WI38 (cell line): ENCODE measurements at regions not wholly inside any gene's neighbourhood (a gene's known extent, or its start where the extent isn't known, plus 50 kb on each side); places are given as distances from the start of the nearest gene placed in this dataset.

Experiments used
- H3K4me3 ChIP-seq: 2 replicates; pipeline ENCODE4 v1.5.1; 2011; ENCODE audit warnings: low read depth, mild to moderate bottlenecking, control low read depth, low read length
- CTCF ChIP-seq: IDR thresholded peaks from 2 replicates; pipeline ENCODE4 v1.5.1; 2012; ENCODE audit warnings: low read depth, mild to moderate bottlenecking, control low read depth, low read length

- H3K4me3 ChIP-seq: no peak overlapping the region
- TF ChIP-seq CTCF: no peak
These were observed 526.7 kb upstream of the TRPC7 start for GRCh38 chr5:136892000-136892399.

DNA sequence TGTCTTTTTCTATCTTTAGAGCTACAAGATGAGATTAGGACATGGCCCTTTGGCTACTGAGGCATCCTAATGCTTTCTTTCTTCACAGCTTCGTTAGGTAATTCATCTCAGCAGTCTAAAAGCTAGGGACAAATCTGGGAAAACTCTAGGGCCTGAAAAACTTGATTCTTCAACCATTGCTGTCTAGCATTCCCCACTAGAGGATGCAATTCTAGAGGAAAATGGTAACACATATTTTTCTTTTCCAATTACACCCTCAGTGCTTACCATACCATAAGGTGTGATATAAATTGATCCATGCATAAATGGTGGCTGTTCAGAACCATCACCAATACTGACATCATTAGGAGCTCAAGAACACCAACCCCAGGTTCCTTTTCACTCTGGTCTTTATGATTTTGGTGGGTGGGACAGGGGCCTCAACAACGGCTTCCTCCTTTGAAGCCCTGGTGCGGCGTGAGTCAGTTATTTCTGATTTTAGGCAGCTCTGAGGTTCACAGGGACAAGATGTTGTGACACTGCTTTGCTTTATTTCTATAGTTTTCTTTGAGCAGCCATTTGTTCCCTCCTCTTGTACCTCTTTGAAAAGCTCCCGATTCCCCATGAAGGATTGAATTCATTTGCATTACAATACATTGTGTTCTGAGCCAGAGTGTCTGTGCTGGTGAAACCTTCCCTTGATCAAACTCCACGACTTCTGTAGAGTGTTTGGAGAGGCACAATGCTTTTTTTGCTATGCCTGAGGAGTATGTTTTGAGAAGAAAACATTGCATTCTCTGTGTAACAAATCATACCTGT is 526.0 kb upstream of the TRPC7 start:
- no peak for TF ChIP-seq CTCF
- no peak overlapping the region for H3K4me3 ChIP-seq

DNA sequence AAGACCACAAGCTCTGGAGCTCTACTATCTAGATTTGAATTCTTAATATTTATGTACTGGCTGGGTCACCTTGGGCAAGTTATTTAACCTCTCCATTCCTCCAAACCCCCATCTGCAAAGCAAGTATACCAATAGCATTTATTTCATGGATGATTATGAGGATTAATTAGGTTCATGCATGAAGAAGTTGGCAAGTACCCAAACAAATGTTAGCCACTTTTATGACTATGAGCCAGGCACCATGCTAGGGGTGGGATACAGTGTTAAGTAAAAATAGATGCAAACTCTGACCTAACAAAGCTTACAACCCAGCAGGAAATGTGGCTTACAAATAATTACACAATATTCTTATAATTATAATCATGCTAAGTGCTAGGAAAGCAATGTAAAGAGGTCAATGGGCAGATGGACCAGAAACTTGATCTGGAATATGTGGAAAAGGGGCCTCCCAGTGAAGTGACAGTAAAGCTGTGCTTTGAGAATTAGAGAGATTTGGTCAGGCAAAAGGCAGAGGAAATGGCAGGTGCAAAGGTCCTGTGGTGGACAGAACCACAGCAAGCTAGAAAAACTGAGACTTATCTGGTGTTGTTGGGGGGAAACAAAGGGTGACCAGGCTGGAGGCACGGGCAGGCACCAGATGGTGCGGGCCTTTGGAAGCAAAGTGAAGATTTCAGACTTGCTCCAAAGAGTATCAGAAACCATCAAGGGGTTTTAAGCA is 525.2 kb upstream of the TRPC7 start:
- no peak overlapping the region for H3K4me3 ChIP-seq
- no peak for TF ChIP-seq CTCF

DNA sequence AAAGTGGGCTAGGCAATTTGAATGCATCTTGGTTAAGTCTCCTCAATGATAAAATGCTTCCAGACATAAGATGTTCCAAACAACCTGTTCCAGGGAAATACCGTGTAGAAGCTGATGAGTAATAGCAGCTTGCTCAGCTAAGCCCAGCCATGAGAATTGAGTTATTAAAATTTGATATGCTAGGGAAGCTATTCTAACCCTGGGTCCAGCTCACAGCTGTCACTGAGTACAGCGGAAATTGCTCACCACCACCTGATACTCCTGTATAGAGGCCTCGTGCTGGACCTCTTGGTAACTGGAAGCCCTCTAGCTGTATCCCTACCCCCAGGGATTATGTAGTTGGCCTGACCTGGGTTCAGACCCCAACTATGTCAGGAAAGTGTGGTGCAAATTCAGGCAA is 521.3 kb upstream of the TRPC7 start:
- no peak for TF ChIP-seq CTCF

DNA sequence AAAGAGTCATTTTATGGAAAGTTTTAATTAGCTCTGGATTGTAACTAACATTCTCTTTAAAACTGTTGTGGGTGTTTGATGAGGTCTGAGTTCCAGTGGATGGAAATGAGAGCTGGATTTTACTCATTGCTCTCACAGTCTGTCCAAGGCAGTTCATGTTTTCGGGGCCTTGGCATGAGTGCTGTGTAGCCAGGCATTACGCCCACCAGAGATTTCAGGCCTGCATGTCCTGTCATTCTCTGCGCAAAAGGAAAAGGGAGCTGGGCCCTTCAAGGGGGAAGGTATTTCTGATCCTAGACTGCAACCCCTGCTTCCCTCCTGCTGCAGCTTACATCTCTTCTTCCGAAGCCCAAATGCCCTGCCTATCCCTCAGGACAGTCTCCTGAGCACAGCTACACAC is 499.6 kb upstream of the TRPC7 start:
- H3K4me3 ChIP-seq: no peak overlapping the region
- no peak for TF ChIP-seq CTCF

More for the DNA sequence above, 521.3 kb upstream of the TRPC7 start:
- H3K4me3 ChIP-seq: no peak overlapping the region

DNA sequence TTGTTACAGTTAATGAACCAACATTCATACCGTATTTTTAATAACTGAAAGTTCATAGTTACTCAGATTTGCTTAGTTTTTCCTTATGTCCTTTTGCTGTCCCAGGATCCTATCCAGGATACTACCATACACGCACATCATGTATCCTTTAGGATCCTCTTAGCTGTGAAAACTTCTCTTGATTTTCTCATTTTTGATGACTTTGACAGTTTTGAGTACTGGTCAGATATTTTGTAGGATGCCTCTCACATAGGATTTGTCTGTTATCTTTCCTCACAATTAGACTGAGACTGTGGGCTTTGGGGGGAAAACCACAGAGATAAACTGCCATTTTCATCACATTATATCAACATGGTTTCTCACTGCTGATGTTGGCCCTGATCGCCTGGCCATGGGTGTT is 491.3 kb upstream of the TRPC7 start:
- H3K4me3 ChIP-seq: no peak overlapping the region
- TF ChIP-seq CTCF: no peak

- H3K4me3 ChIP-seq: no peak overlapping the region
- TF ChIP-seq CTCF: no peak
These were observed 488.6 kb upstream of the TRPC7 start for GRCh38 chr5:136853971-136854370.
